22Rv1 (cell line): ENCODE measurements at regions not wholly inside any gene's neighbourhood (a gene's known extent, or its start where the extent isn't known, plus 50 kb on each side); places are given as distances from the start of the nearest gene placed in this dataset.

Experiments
- H3K27ac ChIP-seq: fragments of 450-650 bp; 2 replicates; pipeline ENCODE4 v1.5.1; 2017
- ZFX ChIP-seq: fragments of 450-650 bp; IDR thresholded peaks from 2 replicates; pipeline ENCODE4 v1.6.1; 2017; ENCODE audit warnings: antibody characterized with exemption, borderline replicate concordance
- TF ChIP-seq, protein P1 (sequence below): fragments of 450-650 bp; IDR thresholded peaks from 2 replicates; pipeline ENCODE4 v1.5.1; 2017; ENCODE audit warnings: mild to moderate bottlenecking

DNA sequence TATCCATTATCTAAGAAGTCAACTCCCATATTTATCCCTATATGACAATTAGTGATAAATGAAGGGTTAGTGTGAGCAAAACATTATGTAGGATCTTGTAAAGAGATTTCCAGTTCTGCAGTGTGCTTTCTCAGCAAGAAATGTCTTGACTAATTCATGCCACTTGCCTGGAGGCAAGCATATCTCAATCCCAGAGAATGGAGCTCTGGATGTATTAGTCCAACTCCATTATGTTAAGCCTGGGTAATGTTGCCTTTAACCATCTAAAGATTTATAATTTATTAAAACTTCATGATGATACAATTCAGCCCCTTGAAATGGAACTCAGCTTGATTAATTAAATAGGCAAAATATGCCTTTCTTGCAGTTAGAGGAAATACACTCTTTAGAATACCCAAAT, 1079.9 kb upstream of the LRRTM3 start:
- no peak overlapping the region for H3K27ac ChIP-seq
- TF ChIP-seq ZFX: no peak
- TF ChIP-seq, protein P1, sequence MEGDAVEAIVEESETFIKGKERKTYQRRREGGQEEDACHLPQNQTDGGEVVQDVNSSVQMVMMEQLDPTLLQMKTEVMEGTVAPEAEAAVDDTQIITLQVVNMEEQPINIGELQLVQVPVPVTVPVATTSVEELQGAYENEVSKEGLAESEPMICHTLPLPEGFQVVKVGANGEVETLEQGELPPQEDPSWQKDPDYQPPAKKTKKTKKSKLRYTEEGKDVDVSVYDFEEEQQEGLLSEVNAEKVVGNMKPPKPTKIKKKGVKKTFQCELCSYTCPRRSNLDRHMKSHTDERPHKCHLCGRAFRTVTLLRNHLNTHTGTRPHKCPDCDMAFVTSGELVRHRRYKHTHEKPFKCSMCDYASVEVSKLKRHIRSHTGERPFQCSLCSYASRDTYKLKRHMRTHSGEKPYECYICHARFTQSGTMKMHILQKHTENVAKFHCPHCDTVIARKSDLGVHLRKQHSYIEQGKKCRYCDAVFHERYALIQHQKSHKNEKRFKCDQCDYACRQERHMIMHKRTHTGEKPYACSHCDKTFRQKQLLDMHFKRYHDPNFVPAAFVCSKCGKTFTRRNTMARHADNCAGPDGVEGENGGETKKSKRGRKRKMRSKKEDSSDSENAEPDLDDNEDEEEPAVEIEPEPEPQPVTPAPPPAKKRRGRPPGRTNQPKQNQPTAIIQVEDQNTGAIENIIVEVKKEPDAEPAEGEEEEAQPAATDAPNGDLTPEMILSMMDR: no peak

DNA sequence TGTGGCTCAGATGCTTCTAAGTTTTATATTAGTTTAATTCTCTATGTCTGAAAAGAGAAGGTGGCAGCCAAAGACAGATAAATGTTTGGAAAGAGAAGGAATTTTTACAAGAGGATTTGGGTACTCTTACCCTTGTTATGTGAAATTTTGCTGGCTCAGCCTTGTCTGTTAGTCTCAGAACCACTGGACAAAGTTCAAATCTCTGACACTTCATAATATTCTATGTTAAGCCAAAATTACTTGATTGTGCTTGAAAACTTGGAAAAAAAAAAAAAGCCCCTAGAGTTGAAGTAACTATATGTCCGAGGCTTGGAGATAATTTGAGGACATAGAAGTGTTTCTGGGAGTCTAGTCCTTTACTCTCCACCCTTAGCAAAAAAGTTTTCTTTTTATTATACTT, 1079.3 kb upstream of the LRRTM3 start:
- H3K27ac ChIP-seq: no peak overlapping the region
- TF ChIP-seq, protein P1: no peak
- TF ChIP-seq ZFX: no peak

DNA sequence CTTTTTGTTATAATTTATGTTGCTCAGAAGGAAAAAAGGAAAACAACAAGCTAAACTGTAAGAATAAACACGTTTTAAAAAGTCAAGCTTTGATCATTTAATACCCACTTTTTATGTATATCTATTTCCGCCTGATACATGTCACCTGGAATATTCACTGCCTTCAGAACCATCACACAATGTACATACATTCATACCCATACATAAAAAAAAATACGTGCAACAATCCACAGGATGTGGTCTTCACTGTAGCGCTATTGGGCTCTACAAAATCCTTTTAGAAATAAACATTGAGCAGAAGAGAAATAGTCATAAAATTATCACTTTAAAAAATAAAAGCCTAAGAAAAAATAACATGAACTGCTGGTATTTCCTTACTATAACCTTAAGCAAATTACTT, 1078.9 kb upstream of the LRRTM3 start:
- H3K27ac ChIP-seq: no peak overlapping the region
- TF ChIP-seq, protein P1: no peak
- no peak for TF ChIP-seq ZFX

DNA sequence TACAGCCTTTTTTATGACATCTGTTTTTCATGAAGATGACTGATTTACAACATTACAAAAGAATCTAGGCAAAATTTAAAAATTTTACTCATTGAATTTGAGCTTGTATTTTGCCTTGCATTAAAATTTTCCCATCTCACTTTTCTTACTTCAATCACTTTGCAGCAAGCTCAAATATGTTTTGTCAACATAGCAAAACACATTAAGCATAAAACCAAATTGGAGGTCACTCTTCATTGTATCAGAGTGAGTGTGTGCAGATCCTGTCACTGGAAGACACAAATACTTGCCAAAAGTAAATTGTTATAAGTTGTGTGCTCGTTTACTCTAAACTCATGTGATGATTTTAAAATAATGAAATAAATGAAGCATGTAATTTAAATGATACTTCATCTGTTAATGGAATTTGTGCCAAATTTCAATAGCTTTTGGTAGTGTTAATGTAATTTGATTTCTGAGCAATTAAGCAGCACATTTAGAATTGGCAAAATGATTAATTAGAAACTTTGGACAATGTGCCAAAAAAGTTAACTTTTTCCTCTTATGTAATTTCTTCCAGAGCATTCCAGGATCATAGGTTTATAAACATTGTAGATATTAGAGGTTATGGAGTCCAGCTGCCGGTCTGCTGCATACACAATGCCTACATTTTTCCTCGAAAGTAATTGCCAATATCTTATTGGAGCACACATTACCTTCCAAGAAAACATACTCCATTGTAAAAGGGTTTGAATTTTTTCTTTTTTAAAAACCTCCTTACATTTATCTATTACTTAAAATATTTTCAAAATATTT, 1078.2 kb upstream of the LRRTM3 start:
- no peak for TF ChIP-seq ZFX
- TF ChIP-seq, protein P1: no peak
- H3K27ac ChIP-seq: no peak overlapping the region

DNA sequence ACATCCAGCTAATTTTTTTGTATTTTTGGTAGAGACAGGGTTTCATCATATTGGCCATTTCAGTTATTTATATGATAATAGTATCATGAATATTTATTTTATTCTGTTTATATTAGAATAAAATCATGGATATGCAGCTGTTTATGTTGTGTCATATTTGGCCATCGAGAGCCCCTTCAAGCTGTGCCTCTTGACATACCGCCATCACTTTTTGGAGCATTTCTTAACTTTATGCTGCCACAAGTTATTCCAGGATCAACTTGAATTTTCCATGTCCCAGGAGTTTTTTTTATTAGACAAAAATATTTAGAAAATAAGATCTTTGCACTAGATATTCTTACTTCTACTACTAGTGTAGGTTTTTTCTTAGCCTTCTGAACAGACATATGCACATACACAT, 1067.0 kb upstream of the LRRTM3 start:
- H3K27ac ChIP-seq: no peak overlapping the region
- TF ChIP-seq, protein P1: no peak
- no peak for TF ChIP-seq ZFX

DNA sequence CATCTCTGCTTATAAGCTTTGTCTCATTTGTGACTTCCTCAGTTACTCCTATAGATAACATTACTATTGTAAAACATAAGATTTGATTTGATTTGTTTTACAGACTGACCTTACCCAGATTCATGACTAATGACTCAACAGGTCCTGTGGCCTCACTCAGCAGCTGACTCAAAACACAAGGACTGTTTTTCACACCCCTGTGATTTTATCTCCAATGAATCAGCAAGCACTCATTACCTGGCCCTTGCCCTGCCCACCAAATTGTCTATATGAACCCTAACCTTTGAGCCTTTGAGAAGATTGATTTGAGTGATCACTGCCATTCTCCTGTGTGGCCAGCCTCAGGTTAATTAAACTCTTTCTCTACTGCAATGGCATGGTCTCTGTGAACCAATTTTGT, 1064.6 kb upstream of the LRRTM3 start:
- no peak overlapping the region for H3K27ac ChIP-seq
- TF ChIP-seq, protein P1: no peak
- no peak for TF ChIP-seq ZFX
